Iris pigment epithelial cell (primary cell): ENCODE measurements at regions not wholly inside any gene's neighbourhood (a gene's known extent, or its start where the extent isn't known, plus 50 kb on each side); places are given as distances from the start of the nearest gene placed in this dataset.
A peak's percentile ranks its signal among the peaks of the same experiment; 100 is the strongest.

ENCODE experiments used
- DNase-seq: peaks from one replicate; pipeline ENCODE4 v3.0.0-alpha.2; 2011; ENCODE audit warnings: low read depth

DNA sequence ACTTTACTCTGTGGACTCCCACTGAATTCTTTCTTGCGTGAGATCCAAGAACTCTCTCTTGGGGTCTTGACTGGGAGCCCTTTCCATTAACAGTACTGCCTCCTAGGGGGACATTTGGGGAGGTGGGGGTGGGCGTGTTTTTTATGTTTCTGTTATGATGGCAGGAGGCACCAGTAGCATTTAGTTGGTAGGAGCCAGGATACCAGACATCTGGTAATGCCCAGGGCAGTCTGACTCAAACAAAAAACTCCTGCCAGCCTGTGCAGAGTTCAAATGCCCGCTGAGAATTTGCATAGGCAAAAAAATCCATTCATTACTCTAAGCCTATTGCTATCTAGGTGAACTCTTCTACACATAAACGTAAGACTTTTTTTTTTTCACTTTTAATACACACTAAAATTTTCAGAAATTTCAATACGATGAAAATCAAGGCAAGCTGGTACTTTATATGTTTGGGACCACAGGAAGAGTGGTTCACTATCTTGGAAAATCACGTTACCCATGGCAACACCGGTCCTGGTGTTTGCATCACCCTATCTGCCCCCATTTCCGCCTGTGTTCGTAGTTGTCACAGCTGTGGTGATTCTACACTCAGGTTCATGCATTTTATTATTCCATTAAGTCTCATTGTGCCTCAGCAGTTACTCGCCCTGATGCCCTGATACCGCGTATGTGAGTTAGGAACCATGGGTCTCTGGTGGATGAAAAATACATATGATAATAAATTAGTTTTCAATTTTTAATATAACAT is 121.1 kb upstream of the XYLT1 start:
- no peak for DNase-seq

DNA sequence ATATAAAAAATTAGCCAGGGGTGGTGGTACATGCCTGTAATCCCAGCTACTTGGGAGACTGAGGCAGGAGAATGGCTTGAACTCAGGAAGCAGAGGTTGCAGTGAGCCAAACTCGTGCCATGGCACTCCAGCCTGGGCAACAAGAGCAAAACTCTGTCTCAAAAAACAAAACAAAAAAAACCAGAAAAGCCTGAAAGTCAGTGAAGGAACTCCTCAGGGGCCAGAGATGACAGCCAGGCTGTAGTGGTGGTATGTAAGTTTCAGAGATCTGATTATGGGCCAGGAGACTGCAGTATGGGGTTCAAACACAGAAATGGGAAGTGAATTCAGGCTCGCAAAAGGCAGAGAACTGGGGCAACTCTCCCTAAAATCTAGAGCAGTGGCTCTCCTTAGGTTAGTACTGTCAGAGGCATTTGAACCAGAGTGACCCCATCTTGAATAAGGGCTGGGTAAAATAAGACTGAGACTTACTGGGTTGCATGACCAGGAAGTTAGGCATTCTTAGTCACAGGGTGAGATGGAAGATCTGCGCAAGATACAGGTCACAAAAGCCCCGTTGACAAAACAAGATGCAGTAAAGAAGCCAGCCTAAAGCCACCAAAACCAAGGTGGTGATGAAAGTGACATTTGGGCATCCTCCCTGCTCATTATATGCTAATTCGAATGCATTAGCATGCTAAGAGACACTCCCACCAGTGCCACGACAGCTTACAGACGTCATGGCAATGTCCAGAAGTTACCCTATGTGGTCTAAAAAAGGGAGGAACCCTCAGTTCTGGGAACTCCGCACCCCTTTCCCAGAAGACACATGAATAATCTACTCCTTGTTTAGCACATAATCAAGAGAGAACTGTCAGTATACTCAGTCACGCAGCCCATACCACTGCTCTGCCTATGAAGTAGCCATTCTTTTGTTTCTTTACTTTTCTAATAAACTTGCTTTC is 120.2 kb upstream of the XYLT1 start:
- no peak for DNase-seq

DNA sequence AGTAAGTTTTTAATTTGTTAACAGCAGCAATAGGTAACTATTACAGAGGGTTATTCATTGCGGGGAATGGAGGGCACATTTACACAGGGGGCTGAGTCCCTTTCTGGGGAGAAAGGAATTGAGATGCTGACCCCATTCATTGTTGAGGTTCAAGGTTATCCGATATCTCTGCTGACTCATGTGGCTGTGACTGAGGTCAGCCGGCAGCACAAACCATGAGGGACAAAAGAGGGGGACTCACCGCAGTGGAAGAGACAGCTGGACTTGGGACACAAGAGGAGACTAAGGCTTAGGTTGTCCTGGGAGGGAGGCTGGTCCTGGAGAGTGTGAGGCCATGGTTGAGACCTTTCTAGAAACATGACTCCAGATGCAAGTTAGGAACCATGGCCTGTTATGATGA is 119.1 kb upstream of the XYLT1 start:
- DNase-seq = no peak

DNA sequence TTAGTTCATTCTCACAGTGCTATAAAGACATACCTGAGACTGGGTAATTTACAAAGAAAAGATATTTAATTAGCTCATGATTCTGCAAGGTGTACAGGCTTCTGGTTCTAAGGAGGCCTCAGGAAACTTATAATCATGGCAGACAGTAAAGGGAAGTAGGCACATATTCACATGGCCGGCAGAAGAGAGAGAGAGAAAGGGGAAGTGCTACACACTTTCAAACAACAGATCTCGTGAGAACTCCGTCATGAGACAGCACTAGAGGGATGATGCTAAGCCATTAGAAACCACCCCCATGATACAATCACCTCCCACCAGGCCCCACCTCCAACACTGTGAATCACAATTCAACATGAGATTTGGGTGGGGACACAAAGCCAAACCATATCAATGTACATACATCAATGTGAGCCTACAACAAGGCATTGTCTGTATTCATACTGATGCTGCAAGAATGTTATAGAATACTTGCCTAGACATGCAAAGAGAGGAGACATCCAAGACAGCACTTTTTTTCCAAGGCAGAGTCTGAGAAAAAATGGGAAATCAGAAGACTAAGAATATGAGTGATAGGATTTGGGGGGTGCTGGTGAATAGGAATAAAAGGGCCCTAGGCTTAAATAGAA is 114.8 kb upstream of the XYLT1 start:
- DNase-seq = no peak

DNA sequence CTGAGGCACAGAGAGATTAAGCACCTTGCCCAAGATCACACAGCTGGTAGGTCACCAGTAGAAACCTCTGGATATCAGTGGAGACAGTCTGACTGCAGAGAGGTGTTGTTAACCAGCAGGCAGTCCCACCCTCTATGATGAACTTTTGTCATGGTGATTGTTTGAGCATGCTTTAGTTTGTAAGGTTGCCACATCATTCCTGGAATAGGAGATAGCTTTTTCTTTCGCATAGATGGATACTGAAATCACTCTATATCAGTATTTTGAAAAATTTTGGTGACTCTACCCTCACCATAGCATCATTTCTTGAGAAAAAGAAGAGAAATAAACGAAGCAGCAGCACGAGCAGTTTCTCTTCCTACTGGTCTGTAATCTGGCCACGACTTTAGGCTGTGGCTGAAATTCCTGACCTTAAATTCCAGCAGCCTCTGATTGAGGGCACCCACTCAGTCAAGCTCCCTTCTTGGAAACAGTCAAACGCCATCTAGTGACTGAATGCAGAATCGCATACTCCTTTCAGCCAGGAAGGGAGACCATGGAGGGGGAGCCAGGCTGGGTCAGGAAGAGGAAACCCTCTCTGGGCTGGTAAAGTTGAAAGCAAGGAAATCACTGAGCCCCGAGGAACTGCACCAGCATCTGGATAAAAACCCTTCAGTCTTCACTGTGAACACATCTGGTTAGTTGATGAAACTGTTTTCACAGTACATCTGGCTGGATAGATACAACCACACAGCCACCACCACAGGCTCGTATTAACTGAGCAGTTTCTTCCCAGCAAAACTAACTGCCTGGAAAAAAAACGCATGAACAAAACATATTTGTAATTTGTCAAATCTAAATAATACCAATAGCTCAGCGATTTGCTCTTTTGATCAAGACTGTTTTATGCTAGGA is 108.5 kb upstream of the XYLT1 start:
- peak; percentile 49 for DNase-seq

DNA sequence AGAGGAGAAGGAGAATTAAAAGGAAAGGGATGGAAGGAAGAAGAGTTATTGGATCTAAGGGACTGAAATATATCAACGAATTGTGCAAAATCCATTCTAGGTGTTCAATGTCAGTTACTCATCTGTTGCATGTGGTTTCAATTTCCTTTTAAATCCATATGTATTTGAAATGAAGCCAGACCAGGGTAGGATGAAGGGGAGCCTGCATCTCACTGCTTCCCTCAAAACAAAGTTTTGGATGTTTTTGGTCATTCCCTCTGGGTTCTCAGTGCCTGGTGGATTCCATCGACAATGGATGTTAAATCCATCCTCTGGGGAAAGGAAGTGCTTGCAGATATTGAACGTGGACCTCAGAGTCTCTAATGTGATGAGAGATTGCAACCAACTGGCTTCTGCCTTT is 103.5 kb upstream of the XYLT1 start:
- DNase-seq = no peak

DNA sequence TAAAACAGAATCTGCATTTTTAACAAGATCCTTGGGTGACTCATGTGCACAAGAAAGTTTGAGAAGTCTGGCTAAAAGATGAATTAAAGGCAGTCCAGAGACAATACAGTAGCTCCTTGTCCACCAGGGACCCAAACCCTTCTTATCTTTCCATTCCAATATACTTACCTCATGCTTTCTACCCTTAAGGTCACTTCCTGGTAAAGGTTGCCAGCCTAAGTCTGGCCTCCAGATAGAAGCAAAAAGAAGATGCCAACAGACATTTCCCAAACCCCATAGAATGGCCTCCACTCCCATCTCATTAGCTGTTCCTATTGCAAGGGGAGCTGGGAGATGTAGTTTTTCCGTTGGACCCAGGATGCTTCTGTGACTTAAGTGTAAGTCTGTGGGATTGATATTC is 101.4 kb upstream of the XYLT1 start:
- DNase-seq = no peak

DNA sequence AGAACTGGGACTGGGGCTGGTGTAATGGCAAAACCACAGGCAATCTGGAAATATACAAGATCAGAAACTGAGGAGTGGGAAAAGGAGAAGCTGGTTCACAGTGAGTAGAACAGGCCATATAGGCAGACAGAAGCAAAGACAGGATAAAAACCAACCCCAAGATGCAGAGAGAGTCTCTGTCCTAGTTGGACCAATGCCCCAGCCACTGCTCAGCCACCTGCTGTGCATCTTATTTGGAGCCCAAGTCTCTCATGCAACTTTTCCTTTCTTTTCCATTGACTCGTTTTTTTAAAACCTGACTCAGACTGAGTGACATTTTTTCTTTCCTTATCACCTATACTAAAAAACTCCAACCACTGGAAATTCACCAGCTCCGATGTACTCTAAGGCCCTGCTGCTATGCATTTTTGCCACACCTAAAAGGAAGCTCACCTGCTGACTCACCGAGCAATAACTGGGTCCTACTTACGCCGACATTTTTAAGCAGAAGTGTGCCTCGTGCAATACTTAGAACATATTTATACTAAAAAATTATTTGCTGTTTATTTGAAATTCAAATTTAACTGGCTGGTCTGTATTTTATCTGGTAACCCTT is 100.8 kb upstream of the XYLT1 start:
- no peak for DNase-seq

DNA sequence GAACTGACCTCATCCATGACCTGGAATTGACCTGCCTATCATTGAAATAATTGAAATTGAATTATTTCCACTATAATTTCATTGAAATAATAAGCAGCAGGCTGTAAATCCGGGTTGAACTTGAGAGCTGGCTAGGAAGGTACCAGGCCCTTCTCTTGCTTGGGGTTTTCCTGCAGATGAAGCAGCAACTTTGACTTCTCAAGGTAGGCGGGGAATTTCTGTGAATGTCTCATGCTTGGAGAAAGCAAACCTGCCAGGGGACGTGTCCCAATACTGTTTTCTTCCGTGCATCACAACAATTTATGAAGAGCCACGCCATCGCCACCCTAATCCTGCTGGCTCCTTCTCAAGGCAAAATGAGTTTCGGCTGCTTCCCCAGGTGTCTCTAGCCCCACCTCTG is 97.5 kb upstream of the XYLT1 start:
- no peak for DNase-seq

DNA sequence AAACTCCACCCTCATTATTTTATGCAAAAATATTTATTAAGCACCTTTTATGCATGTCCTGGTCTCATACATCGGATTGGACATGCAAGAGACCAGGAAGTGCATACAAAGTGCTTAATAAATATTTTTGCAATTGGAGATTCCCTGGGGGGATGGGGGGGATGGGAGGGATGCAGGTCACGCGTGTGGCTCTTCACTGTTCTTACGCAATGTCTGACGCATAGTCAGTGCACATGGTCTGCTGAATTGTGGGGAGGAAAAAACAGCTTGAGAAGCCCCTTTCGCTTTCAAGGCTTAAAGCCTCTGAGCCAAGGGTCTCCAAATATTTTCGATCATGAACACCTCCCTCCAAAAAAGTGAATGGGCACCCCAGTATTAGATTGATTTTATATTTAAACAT is 96.7 kb upstream of the XYLT1 start:
- DNase-seq = no peak

DNA sequence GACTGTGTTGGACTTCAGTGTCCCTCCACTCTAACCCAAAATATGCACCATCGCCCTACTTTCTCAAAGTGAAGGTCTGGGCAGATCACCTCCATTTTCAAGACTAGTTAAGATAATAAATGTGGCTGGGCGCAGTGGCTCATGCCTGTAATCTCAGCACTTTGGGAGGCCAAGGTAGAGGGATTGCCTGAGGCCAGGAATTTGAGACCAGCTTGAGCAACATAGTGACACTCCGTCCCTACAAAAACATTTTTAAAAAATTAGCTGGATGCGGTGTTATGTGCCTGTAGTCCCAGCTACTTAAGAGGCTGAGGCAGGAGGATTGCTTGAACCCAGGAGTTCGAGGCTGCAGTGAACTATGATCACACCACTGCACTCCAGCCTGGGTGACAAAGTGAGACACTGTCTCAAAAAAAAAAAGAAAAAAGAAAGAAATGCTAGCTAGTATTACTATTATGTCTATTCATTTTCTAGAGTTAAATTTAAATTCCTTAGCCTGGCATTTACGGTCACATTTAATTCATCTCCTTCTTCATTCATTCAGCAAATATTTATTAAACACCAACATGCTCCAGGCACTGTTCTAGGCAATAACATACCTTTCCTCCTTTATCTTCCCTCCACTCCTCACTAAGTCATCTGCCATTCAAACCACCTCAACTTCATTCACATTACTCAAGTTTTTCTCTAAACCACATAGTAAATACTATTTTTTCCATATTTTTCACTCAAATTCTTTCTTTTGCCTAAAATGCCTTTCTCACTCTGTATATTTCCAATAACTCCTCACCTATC is 96.1 kb upstream of the XYLT1 start:
- DNase-seq = no peak

DNA sequence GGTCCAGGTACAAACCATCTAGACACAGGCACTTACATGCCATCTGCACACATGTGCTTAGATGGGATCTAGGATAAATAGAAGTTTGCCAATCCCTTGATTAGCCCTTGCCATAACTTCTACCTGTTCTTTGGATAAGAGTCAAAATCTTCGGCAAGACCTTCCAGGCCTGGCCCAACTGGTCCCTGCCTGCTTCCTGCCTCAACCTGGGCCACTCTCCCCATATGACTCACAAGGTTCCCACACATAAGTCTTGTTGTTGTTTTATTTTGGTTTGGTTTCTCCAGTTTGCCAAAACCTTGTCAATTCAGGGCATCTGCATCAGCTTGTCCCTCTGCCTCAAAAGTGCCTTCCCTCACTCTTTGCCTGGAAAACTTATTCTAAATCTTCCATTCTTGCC is 95.3 kb upstream of the XYLT1 start:
- no peak for DNase-seq

DNA sequence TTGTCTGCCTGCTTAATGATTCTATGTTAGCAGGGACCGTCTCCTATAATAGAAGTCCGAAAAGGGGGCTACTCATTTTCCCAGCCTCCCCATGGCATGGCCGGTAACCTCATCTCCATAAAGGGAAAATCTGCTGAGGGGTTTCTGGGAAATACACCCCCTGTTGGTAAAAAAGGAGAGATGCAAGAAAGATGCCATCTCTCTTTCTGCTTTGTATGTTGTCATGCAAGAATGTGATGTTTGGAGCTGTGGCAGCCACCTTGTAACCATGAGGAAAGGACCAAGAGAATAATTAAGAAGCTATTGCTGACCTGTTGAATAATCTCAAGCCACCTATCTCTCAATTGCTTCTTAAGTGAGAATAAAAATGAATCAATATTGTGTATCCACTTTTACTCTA is 94.8 kb upstream of the XYLT1 start:
- DNase-seq = no peak

DNA sequence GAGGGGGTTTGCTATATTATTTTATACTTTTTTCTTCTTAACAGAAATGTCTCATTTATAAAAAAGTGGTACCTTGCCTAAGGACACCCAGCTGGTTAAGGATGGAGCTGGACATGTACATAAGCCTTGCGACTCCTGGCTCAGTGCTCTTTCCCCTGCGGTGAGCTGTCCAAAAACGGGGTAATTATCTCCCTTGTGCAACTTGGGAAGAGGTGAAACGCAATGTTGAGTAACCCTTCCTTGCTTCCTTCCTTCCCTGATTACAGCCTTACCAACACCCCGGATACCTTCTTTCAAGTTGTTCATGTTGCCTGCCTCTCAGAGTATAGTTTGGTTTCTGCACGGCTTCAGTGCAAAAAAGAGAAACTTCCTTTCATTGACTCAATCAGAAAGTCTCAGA is 94.1 kb upstream of the XYLT1 start:
- DNase-seq = no peak

DNA sequence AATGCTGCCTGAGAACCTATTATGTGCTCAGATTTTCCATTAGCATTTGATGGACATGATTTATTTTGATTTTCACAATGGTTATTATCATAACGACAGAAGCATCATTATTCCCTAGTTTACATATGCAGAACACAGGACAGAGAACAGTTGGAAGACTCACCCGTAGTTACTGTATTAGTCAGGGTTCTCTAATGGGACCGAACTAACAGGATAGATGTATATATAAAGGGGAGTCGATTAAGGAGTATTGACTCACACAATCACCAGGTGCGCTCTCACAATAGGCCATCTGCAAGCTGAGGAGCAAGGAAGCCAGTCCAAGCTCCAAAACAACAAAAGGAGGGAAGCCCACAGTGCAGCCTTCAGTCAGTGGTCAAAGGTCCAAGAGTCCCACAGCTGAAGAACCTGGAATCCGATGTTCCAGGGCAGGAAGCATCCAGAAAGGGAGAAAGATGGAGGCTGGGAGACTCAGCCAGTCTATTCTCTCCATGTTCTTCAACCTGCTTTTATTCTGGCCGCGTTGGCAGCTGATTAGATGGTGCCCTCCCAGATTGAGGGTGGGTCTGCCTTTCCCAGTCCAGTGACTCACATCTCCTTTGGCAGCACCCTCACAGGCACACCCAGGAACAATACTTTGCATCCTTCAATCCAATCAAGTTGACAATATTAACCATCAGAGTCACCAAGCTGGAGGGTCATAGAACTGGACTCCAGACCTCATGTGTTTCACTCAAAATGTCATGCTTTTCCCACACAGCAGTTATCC is 92.7 kb upstream of the XYLT1 start:
- no peak for DNase-seq

DNA sequence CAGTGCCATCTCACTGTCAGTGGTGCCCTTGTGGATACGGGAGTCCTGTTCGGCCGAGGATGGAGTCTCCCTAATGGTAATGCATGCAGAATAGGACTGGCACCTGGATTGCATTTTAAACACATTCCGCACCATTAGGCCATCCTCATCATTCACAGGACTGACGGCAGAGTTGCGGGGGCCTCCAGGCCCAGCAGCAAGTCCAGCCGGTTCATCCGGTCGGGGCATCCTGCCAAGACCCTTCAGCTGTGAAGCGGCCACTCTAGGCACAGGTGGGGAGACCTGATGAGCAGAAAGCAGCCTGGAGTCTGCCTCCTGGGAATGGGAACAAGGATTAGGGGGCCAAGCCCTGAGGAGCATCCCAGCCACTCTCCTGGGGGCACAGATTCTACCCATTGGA is 90.3 kb upstream of the XYLT1 start:
- DNase-seq = no peak

DNA sequence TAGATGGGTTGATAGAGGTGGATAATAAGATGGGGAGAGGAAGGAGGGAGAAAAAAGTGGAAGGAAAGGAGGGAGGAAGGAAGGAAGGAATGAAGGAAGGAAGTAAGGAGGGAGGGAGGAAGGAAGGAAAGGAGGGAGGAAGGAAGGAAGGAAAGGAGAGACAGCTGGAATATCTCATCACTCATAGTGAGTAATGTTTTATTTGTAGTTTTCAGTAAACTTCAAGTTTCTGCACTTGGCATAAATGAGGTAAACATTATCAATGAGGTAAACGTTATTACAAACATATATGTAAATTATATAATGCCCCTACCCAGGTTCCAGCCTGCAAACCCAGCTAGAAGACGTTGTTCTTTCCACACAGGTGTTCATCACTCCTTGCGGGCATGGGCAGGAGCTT is 89.8 kb upstream of the XYLT1 start:
- DNase-seq = no peak

DNA sequence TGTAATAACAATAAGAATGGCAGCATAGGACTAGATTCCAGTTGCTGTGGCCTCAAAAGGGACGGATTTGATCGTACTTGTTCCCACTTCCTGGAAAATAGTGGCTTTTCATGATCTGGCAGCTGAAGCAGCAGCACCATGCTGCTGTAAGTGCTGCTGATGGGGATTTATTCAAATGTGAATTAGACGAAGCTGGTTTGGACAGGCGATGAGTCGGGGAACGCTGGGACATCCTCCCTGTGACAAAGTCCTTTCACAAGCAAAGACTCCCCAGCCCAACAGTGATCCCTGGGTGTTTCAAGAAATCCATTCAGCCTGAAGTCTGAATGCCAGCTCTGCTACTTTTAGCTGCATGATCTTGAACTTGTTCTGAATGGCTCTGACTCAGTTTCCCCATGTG is 88.6 kb upstream of the XYLT1 start:
- no peak for DNase-seq

DNA sequence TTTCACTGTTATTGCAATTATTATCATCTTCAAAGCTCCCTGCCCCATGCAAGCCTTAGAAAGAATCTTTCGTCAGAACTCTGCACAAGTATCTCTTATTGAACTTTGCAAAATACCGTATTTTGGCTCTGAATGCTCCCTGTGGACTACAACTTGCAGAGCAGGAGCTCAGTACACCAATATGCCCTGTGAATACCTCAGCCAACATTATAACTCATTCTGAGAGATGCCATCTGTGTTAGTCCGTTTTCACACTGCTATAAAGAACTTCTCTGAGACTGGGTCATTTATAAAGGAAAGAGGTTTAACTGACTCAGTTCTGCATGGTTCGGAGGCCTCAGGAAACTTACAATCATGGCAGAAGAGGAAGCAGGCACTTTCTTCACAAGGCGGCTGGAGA is 87.2 kb upstream of the XYLT1 start:
- DNase-seq = no peak

DNA sequence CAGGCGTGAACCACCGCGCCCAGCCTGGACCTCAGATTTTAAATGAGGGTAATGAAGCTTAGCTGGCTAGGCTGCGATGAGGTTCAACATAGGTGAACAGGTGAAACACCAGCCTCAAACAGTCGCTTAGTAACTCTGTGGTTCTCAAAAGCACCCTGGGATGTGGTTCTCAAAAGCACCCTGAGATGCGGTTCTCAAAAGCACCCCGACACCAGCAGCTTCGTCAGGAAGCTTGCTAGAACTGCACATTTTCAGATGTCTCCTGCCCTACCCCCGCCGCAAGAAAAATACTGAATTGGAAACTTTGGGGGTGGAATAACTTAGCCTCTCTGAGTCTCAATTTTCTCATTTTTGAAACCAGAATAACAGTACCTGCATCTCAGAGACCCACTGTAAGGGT is 86.7 kb upstream of the XYLT1 start:
- no peak for DNase-seq
